GM06990 (cell line): ENCODE measurements at regions not wholly inside any gene's neighbourhood (a gene's known extent, or its start where the extent isn't known, plus 50 kb on each side); places are given as distances from the start of the nearest gene placed in this dataset.

Experiments
- DNase-seq: peaks from one replicate; pipeline ENCODE4 v3.0.0-alpha.2; 2011; ENCODE audit not compliant: insufficient read length; ENCODE audit errors: extremely low read depth
- H3K27me3 ChIP-seq: replicated peaks from 2 replicates; pipeline ENCODE4 v1.6.0; 2011; ENCODE audit warnings: low read length; ENCODE audit not compliant: control insufficient read depth, insufficient read depth
- H3K36me3 ChIP-seq: 2 replicates; pipeline ENCODE4 v1.5.1; 2011; ENCODE audit warnings: low read length; ENCODE audit not compliant: control insufficient read depth, insufficient read depth
- H3K4me3 ChIP-seq: replicated peaks from 2 replicates; pipeline ENCODE4 v1.5.1; 2011; ENCODE audit warnings: low read depth, mild to moderate bottlenecking, control low read depth, low read length
- TF ChIP-seq, protein P1 (sequence below): IDR thresholded peaks from 2 replicates; pipeline ENCODE4 v1.5.1; 2011; ENCODE audit warnings: low read length, control low read depth, mild to moderate bottlenecking, inconsistent platforms; ENCODE audit not compliant: insufficient read depth, poor library complexity, severe bottlenecking

DNA sequence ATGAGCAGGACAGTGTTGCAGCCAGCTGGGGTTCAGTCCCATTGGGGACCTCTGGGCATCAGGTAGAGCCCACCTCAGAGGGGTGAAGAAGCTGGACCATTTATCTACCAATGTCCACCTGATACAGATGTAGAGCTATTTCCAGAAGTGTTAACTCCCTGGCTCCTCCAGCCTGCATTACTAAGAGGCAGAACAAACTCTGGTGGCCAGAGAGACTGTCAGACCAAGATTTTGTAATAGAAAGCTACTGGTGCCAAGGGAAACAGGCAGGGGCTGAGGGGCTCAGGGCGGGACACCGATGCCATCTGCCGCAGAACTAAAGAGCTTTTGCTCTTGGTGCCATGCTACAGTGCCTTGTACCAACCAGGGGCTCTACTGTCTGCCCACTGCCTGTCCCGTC lies 268.2 kb upstream of the HABP2 start:
- no peak overlapping the region for H3K4me3 ChIP-seq
- no peaks in the 10 kb centered on the region for H3K36me3 ChIP-seq
- TF ChIP-seq, protein P1, sequence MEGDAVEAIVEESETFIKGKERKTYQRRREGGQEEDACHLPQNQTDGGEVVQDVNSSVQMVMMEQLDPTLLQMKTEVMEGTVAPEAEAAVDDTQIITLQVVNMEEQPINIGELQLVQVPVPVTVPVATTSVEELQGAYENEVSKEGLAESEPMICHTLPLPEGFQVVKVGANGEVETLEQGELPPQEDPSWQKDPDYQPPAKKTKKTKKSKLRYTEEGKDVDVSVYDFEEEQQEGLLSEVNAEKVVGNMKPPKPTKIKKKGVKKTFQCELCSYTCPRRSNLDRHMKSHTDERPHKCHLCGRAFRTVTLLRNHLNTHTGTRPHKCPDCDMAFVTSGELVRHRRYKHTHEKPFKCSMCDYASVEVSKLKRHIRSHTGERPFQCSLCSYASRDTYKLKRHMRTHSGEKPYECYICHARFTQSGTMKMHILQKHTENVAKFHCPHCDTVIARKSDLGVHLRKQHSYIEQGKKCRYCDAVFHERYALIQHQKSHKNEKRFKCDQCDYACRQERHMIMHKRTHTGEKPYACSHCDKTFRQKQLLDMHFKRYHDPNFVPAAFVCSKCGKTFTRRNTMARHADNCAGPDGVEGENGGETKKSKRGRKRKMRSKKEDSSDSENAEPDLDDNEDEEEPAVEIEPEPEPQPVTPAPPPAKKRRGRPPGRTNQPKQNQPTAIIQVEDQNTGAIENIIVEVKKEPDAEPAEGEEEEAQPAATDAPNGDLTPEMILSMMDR, result no peak
- H3K27me3 ChIP-seq, result no peaks in the 10 kb centered on the region; the same call in 1 of the 2 replicates
- DNase-seq, result no peak

GRCh38 chr10:113285305-113285704 lies 267.5 kb upstream of the HABP2 start:
- no peak for DNase-seq
- H3K36me3 ChIP-seq, result no peaks in the 10 kb centered on the region
- no peaks in the 10 kb centered on the region; the same call in 1 of the 2 replicates for H3K27me3 ChIP-seq
- H3K4me3 ChIP-seq, result no peak overlapping the region
- TF ChIP-seq, protein P1, result no peak

GRCh38 chr10:113287592-113287991 lies 265.3 kb upstream of the HABP2 start:
- no peaks in the 10 kb centered on the region; the same call in 1 of the 2 replicates for H3K27me3 ChIP-seq
- TF ChIP-seq, protein P1, result no peak
- DNase-seq, result no peak
- H3K4me3 ChIP-seq, result no peak overlapping the region
- no peaks in the 10 kb centered on the region for H3K36me3 ChIP-seq

DNA sequence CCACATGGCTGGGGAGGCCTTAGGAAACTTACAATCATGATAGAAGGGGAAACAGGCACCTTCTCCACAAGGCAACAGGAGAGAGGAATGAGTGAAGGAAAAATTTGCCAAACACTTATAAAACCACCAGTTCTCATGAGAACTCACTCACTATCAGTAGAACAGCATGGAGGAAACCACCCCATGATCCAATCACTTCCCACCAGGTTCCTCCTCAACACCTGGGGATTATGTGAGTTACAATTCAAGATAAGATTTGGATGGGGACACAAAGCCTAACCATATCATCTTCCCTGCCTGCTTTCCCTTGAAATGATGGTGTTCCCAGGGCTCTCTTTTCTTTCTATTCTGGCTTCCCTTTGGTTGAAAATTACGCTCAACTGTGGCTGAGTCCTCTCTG lies 262.7 kb upstream of the HABP2 start:
- DNase-seq, result no peak
- TF ChIP-seq, protein P1, result no peak
- Histone ChIP-seq H3K36me3 (no peaks in the 10 kb centered on the region), H3K4me3 (no peak overlapping the region), H3K27me3 (no peaks in the 10 kb centered on the region; the same call in 1 of the 2 replicates)

GRCh38 chr10:113291413-113291812 lies 261.4 kb upstream of the HABP2 start:
- TF ChIP-seq, protein P1, result no peak
- DNase-seq, result no peak
- H3K4me3 ChIP-seq, result no peak overlapping the region
- no peaks in the 10 kb centered on the region for H3K36me3 ChIP-seq
- no peaks in the 10 kb centered on the region for H3K27me3 ChIP-seq

- Histone ChIP-seq H3K36me3 (no peaks in the 10 kb centered on the region), H3K4me3 (no peak overlapping the region), H3K27me3 (no peaks in the 10 kb centered on the region)
- TF ChIP-seq, protein P1, result no peak
- no peak for DNase-seq
Measured at GRCh38 chr10:113292086-113292485, 260.8 kb upstream of the HABP2 start.
